H9 (cell line): ENCODE measurements at regions not wholly inside any gene's neighbourhood (a gene's known extent, or its start where the extent isn't known, plus 50 kb on each side); places are given as distances from the start of the nearest gene placed in this dataset.

ENCODE experiments used
- DNase-seq: peaks from one replicate; pipeline ENCODE4 v3.0.0-alpha.2; 2017
- H2AFZ ChIP-seq: one replicate; pipeline ENCODE4 v1.6.1; 2013; ENCODE audit warnings: mild to moderate bottlenecking, low read length, control low read depth, moderate library complexity
- H2AK5ac ChIP-seq: 2 replicates; pipeline ENCODE4 v1.6.1; 2013; ENCODE audit warnings: low read length, control low read depth, mixed read lengths; ENCODE audit not compliant: insufficient read length
- H2BK120ac ChIP-seq: one replicate; pipeline ENCODE4 v1.6.1; 2013; ENCODE audit warnings: low read depth, mild to moderate bottlenecking, low read length, control low read depth, inconsistent platforms; ENCODE audit not compliant: poor library complexity, severe bottlenecking
- H2BK12ac ChIP-seq: 2 replicates; pipeline ENCODE4 v1.6.1; 2013; ENCODE audit warnings: low read length, control low read depth, mixed read lengths, low read depth; ENCODE audit not compliant: insufficient read length
- H2BK15ac ChIP-seq: 2 replicates; pipeline ENCODE4 v1.6.1; 2013; ENCODE audit warnings: low read depth, low read length, control low read depth
- H2BK20ac ChIP-seq: one replicate; pipeline ENCODE4 v1.6.1; 2013; ENCODE audit warnings: low read depth, mild to moderate bottlenecking, low read length, control low read depth, inconsistent platforms; ENCODE audit not compliant: poor library complexity, severe bottlenecking
- H2BK5ac ChIP-seq: 2 replicates; pipeline ENCODE4 v1.6.1; 2013; ENCODE audit warnings: low read length, control low read depth, mixed read lengths; ENCODE audit not compliant: insufficient read length
- H3K14ac ChIP-seq: 2 replicates; pipeline ENCODE4 v1.6.1; 2013; ENCODE audit warnings: low read length, control low read depth; ENCODE audit not compliant: insufficient read depth
- H3K18ac ChIP-seq: 2 replicates; pipeline ENCODE4 v1.6.1; 2013; ENCODE audit warnings: low read depth, mild to moderate bottlenecking, mixed read lengths, low read length, control low read depth; ENCODE audit not compliant: insufficient read length
- H3K23ac ChIP-seq: 2 replicates; pipeline ENCODE4 v1.6.1; 2013; ENCODE audit warnings: low read length, control low read depth, mixed read lengths, low read depth; ENCODE audit not compliant: insufficient read length
- H3K23me2 ChIP-seq: 2 replicates; pipeline ENCODE4 v1.6.1; 2013; ENCODE audit warnings: low read depth, mild to moderate bottlenecking, mixed read lengths, low read length, control low read depth; ENCODE audit not compliant: insufficient read length, poor library complexity, severe bottlenecking
- H3K27ac ChIP-seq: 2 replicates; pipeline ENCODE4 v1.5.1; 2013; ENCODE audit warnings: low read length, control low read depth, mixed read lengths, low read depth; ENCODE audit not compliant: insufficient read length
- H3K27me3 ChIP-seq: 2 replicates; pipeline ENCODE4 v1.6.1; 2013; ENCODE audit warnings: low read length, control low read depth, inconsistent platforms; ENCODE audit not compliant: insufficient read depth
- H3K4ac ChIP-seq: 2 replicates; pipeline ENCODE4 v1.6.1; 2013; ENCODE audit warnings: low read depth, mild to moderate bottlenecking, control low read depth, inconsistent platforms, low read length, moderate library complexity
- H3K4me1 ChIP-seq: 2 replicates; pipeline ENCODE4 v1.6.1; 2013; ENCODE audit warnings: low read length, control low read depth, inconsistent platforms; ENCODE audit not compliant: insufficient read depth
- H3K4me2 ChIP-seq: 2 replicates; pipeline ENCODE4 v1.6.1; 2013; ENCODE audit warnings: low read length, control low read depth, mixed read lengths; ENCODE audit not compliant: insufficient read length, insufficient read depth
- H3K56ac ChIP-seq: 2 replicates; pipeline ENCODE4 v1.6.1; 2013; ENCODE audit warnings: low read depth, mild to moderate bottlenecking, mixed read lengths, low read length, control low read depth; ENCODE audit not compliant: insufficient read length
- H3K79me1 ChIP-seq: 2 replicates; pipeline ENCODE4 v1.6.1; 2013; ENCODE audit warnings: low read depth, mild to moderate bottlenecking, moderate library complexity, low read length, control low read depth, inconsistent platforms; ENCODE audit not compliant: insufficient read depth, poor library complexity, severe bottlenecking
- H3K79me2 ChIP-seq: 2 replicates; pipeline ENCODE4 v1.6.1; 2013; ENCODE audit warnings: low read length, control low read depth, inconsistent platforms; ENCODE audit not compliant: insufficient read depth
- H3K9ac ChIP-seq: 2 replicates; pipeline ENCODE4 v1.6.1; 2013; ENCODE audit warnings: low read length, control low read depth, mixed read lengths; ENCODE audit not compliant: insufficient read length; ENCODE audit errors: extremely low read depth
- H3K9me3 ChIP-seq: one replicate; pipeline ENCODE4 v1.6.1; 2013; ENCODE audit warnings: low read depth, low read length, inconsistent platforms; ENCODE audit not compliant: control insufficient read depth
- H3T11ph ChIP-seq: one replicate; pipeline ENCODE4 v1.6.1; 2013; ENCODE audit warnings: mild to moderate bottlenecking, low read length, control low read depth, inconsistent platforms
- H4K20me1 ChIP-seq: one replicate; pipeline ENCODE4 v1.6.1; 2013; ENCODE audit not compliant: control insufficient read depth, insufficient read length, insufficient read depth
- H4K5ac ChIP-seq: 2 replicates; pipeline ENCODE4 v1.6.1; 2013; ENCODE audit warnings: low read depth, mild to moderate bottlenecking, mixed read lengths, low read length, control low read depth; ENCODE audit not compliant: insufficient read length
- H4K8ac ChIP-seq: replicated peaks from 2 replicates; pipeline ENCODE4 v1.6.1; 2013; ENCODE audit warnings: low read length, control low read depth, mixed read lengths, low read depth; ENCODE audit not compliant: insufficient read length
- H4K91ac ChIP-seq: 2 replicates; pipeline ENCODE4 v1.6.1; 2013; ENCODE audit warnings: low read depth, mild to moderate bottlenecking, moderate library complexity, mixed read lengths, low read length, control low read depth; ENCODE audit not compliant: insufficient read length
- H3K27ac Mint-ChIP-seq, 3 experiments: 2 replicates in 2 of 3; 3 replicates in 1 of 3; pipeline ENCODE4 v1.8.0; 2020 to 2021; ENCODE audit warnings: mixed read lengths in 3 of 3, mild to moderate bottlenecking in 1 of 3, moderate library complexity in 1 of 3
- H3K27me3 Mint-ChIP-seq: 2 replicates; pipeline ENCODE4 v1.8.0; 2021; ENCODE audit warnings: low read depth, mild to moderate bottlenecking, moderate library complexity, mixed read lengths
- H3K36me3 Mint-ChIP-seq, 3 experiments: 2 replicates in 2 of 3; 3 replicates in 1 of 3; pipeline ENCODE4 v1.8.0; 2020 to 2021; ENCODE audit warnings: low read depth in 3 of 3, mixed read lengths in 3 of 3; ENCODE audit not compliant: insufficient read depth in 1 of 3
- H3K4me1 Mint-ChIP-seq, 2 experiments: 2 replicates each; pipeline ENCODE4 v1.8.0; 2020; ENCODE audit warnings: mixed read lengths in 2 of 2
- H3K4me3 Mint-ChIP-seq, 2 experiments: 2 replicates in 1 of 2; 3 replicates in 1 of 2; pipeline ENCODE4 v1.8.0; 2020 to 2021; ENCODE audit warnings: mild to moderate bottlenecking in 2 of 2, mixed read lengths in 2 of 2, moderate library complexity in 1 of 2
- H3K9me3 Mint-ChIP-seq, 2 experiments: 2 replicates in 1 of 2; 3 replicates in 1 of 2; pipeline ENCODE4 v1.8.0; 2020; ENCODE audit warnings: mild to moderate bottlenecking in 2 of 2, mixed read lengths in 2 of 2, moderate library complexity in 1 of 2
- CTCF ChIP-seq: fragments of 200-600 bp; sonication (generic); conservative IDR thresholded peaks from 3 replicates; pipeline ENCODE4 v1.8.0; 2021; ENCODE audit warnings: antibody characterized with exemption, mild to moderate bottlenecking
- WGBS: extraction: QIAGEN DNeasy Blood & Tissue Kit; methylation state at CpG from one replicate; pipeline ENCODE4 v1.1.7; 2013; ENCODE audit warnings: missing lambda C conversion rate, low lambda C conversion rate, mixed read lengths; ENCODE audit not compliant: insufficient read length; ENCODE audit errors: extremely low coverage; 5-methylcytosine and 5-hydroxymethylcytosine counted together

GRCh38 chrX:13123857-13124345, 79.5 kb upstream of the FAM9C start:
- Histone ChIP-seq H3K23ac (no peak overlapping the region), H3K4me1 (no peaks in the 10 kb centered on the region), H3K23me2 (no peaks in the 10 kb centered on the region), H3T11ph (no peak overlapping the region), H3K4ac (no peak overlapping the region), H2AK5ac (no peak overlapping the region), H3K14ac (no peak overlapping the region), H4K5ac (no peak overlapping the region), H3K18ac (no peak overlapping the region), H2BK20ac (no peak overlapping the region), H4K20me1 (no peaks in the 10 kb centered on the region), H3K56ac (no peak overlapping the region), H2BK5ac (no peak overlapping the region), H3K27me3 (no peaks in the 10 kb centered on the region), H2AFZ (no peak overlapping the region), H2BK120ac (no peak overlapping the region), H3K27ac (no peak overlapping the region), H2BK12ac (no peak overlapping the region), H3K4me2 (no peak overlapping the region), H3K79me1 (no peaks in the 10 kb centered on the region), H4K91ac (no peak overlapping the region), H4K8ac (no peak overlapping the region), H3K9ac (no peak overlapping the region), H2BK15ac (no peak overlapping the region), H3K9me3 (peaks cover 1% of the 10 kb centered on the region), H3K79me2 (no peaks in the 10 kb centered on the region)
- Mint-ChIP-seq H3K9me3 (peaks cover 67 to 74% of the 10 kb centered on the region in 2 experiments), H3K4me3 (no peak overlapping the region), H3K27me3 (peaks cover 4% of the 10 kb centered on the region; the same call in 1 of the 2 replicates), H3K27ac (no peak overlapping the region), H3K36me3 (peaks cover 4 to 5% (median 4%) of the 10 kb centered on the region in 3 experiments; a peak in 6 of 7 replicates), H3K4me1 (peaks cover 19 to 21% of the 10 kb centered on the region in 2 experiments)
- no peak for TF ChIP-seq CTCF
- WGBS: no CpG with 5 or more reads among the region's 7 CpGs
- no peak for DNase-seq
